ENCODE measurements at regions not wholly inside any gene's neighbourhood (a gene's known extent, or its start where the extent isn't known, plus 50 kb on each side); places are given as distances from the start of the nearest gene placed in this dataset.
A peak's percentile ranks its signal among the peaks of the same experiment; 100 is the strongest.

- Histone ChIP-seq H3K4me1 (ENCODE audit: control insufficient read depth, insufficient read depth, low read depth, low read length) (no peaks in the 10 kb centered on the region), H2AK5ac (ENCODE audit: low read length, severe bottlenecking) (no peak overlapping the region), H2BK120ac (ENCODE audit: low read depth, low read length) (no peak overlapping the region), H3K27ac (ENCODE audit: low read length, poor library complexity, severe bottlenecking) (no peak overlapping the region), H3K79me1 (replicated peaks; ENCODE audit: low read length, poor library complexity, severe bottlenecking) (no peaks in the 10 kb centered on the region), H2BK5ac (ENCODE audit: low read depth, low read length, poor library complexity, severe bottlenecking) (no peak overlapping the region), H3K14ac (ENCODE audit: low read length in 2 of 2) (no peak overlapping the region), H3K9me3 (ENCODE audit: control insufficient read depth, low read length) (no peaks in the 10 kb centered on the region), H3K4me3 (ENCODE audit: insufficient read depth in 1 of 2, low read depth in 1 of 2, low read length in 2 of 2) (no peak overlapping the region), H2AFZ (ENCODE audit: low read depth, low read length) (no peak overlapping the region), H2BK15ac (ENCODE audit: low read depth, poor library complexity, severe bottlenecking) (no peak overlapping the region), H4K8ac (ENCODE audit: low read length) (no peak overlapping the region), H3K27me3 (ENCODE audit: control insufficient read depth in 1 of 2, insufficient read depth in 1 of 2, low read length in 2 of 2) (no peaks in the 10 kb centered on the region), H3K18ac (ENCODE audit: low read depth in 1 of 2, low read length in 2 of 2) (no peak overlapping the region), H3K4ac (ENCODE audit: low read depth in 1 of 2, low read length in 2 of 2) (no peak overlapping the region), H3K36me3 (ENCODE audit: control insufficient read depth in 1 of 2, insufficient read depth in 2 of 2, low read depth in 1 of 2, low read length in 2 of 2) (no peaks in the 10 kb centered on the region), H4K91ac (ENCODE audit: low read length) (no peak overlapping the region), H3K4me2 (ENCODE audit: low read length, poor library complexity, severe bottlenecking) (no peak overlapping the region), H2BK12ac (ENCODE audit: low read length in 2 of 2) (no peak overlapping the region), H3K23ac (ENCODE audit: low read length in 2 of 2) (no peak overlapping the region), H3K9ac (ENCODE audit: low read length) (no peak overlapping the region)
- 60% methylated on average over 1 of the region's 2 CpGs for whole genome bisulfite sequencing
- DNase-seq = peak; percentile 69
These were observed 143.5 kb upstream of the MARCKS start for GRCh38 chr6:113713665-113714064.

GRCh38 chr6:113718588-113718987, 138.6 kb upstream of the MARCKS start:
- Histone ChIP-seq H2AK5ac (ENCODE audit: low read length, severe bottlenecking) (no peak overlapping the region), H3K4ac (ENCODE audit: low read depth in 1 of 2, low read length in 2 of 2) (no peak overlapping the region), H2BK15ac (ENCODE audit: low read depth, poor library complexity, severe bottlenecking) (no peak overlapping the region), H3K9ac (ENCODE audit: low read length) (no peak overlapping the region), H3K36me3 (ENCODE audit: control insufficient read depth in 1 of 2, insufficient read depth in 2 of 2, low read depth in 1 of 2, low read length in 2 of 2) (no peaks in the 10 kb centered on the region), H3K18ac (ENCODE audit: low read depth in 1 of 2, low read length in 2 of 2) (no peak overlapping the region), H3K27ac (ENCODE audit: low read length, poor library complexity, severe bottlenecking) (no peak overlapping the region), H2AFZ (ENCODE audit: low read depth, low read length) (no peak overlapping the region), H3K9me3 (ENCODE audit: control insufficient read depth, low read length) (no peaks in the 10 kb centered on the region), H2BK5ac (ENCODE audit: low read depth, low read length, poor library complexity, severe bottlenecking) (no peak overlapping the region), H2BK12ac (ENCODE audit: low read length in 2 of 2) (no peak overlapping the region), H3K23ac (ENCODE audit: low read length in 2 of 2) (no peak overlapping the region), H3K4me2 (ENCODE audit: low read length, poor library complexity, severe bottlenecking) (no peak overlapping the region), H3K4me1 (ENCODE audit: control insufficient read depth, insufficient read depth, low read depth, low read length) (no peaks in the 10 kb centered on the region), H3K14ac (ENCODE audit: low read length in 2 of 2) (no peak overlapping the region), H3K27me3 (ENCODE audit: control insufficient read depth in 1 of 2, insufficient read depth in 1 of 2, low read length in 2 of 2) (no peaks in the 10 kb centered on the region), H3K79me1 (replicated peaks; ENCODE audit: low read length, poor library complexity, severe bottlenecking) (no peaks in the 10 kb centered on the region), H4K8ac (ENCODE audit: low read length) (no peak overlapping the region), H4K91ac (ENCODE audit: low read length) (no peak overlapping the region), H2BK120ac (ENCODE audit: low read depth, low read length) (no peak overlapping the region), H3K4me3 (ENCODE audit: insufficient read depth in 1 of 2, low read depth in 1 of 2, low read length in 2 of 2) (no peak overlapping the region)
- WGBS = 83% methylated on average over 3 of the region's 4 CpGs
- DNase-seq = no peak

- Histone ChIP-seq H2AFZ (ENCODE audit: low read depth, low read length) (no peak overlapping the region), H3K4me1 (ENCODE audit: control insufficient read depth, insufficient read depth, low read depth, low read length) (no peaks in the 10 kb centered on the region), H3K79me1 (replicated peaks; ENCODE audit: low read length, poor library complexity, severe bottlenecking) (no peaks in the 10 kb centered on the region), H4K91ac (ENCODE audit: low read length) (no peak overlapping the region), H2BK15ac (ENCODE audit: low read depth, poor library complexity, severe bottlenecking) (no peak overlapping the region), H2BK120ac (ENCODE audit: low read depth, low read length) (no peak overlapping the region), H3K9me3 (ENCODE audit: control insufficient read depth, low read length) (no peaks in the 10 kb centered on the region), H3K36me3 (ENCODE audit: control insufficient read depth in 1 of 2, insufficient read depth in 2 of 2, low read depth in 1 of 2, low read length in 2 of 2) (no peaks in the 10 kb centered on the region), H3K18ac (ENCODE audit: low read depth in 1 of 2, low read length in 2 of 2) (no peak overlapping the region), H2BK5ac (ENCODE audit: low read depth, low read length, poor library complexity, severe bottlenecking) (no peak overlapping the region), H3K4me3 (ENCODE audit: insufficient read depth in 1 of 2, low read depth in 1 of 2, low read length in 2 of 2) (no peak overlapping the region), H2BK12ac (ENCODE audit: low read length in 2 of 2) (no peak overlapping the region), H3K9ac (ENCODE audit: low read length) (no peak overlapping the region), H3K23ac (ENCODE audit: low read length in 2 of 2) (no peak overlapping the region), H3K14ac (ENCODE audit: low read length in 2 of 2) (no peak overlapping the region), H3K4me2 (ENCODE audit: low read length, poor library complexity, severe bottlenecking) (no peak overlapping the region), H2AK5ac (ENCODE audit: low read length, severe bottlenecking) (no peak overlapping the region), H3K27me3 (ENCODE audit: control insufficient read depth in 1 of 2, insufficient read depth in 1 of 2, low read length in 2 of 2) (no peaks in the 10 kb centered on the region), H3K27ac (ENCODE audit: low read length, poor library complexity, severe bottlenecking) (no peak overlapping the region), H4K8ac (ENCODE audit: low read length) (no peak overlapping the region), H3K4ac (ENCODE audit: low read depth in 1 of 2, low read length in 2 of 2) (no peak overlapping the region)
- 93% methylated on average over 2 of the region's 2 CpGs for WGBS
- DNase-seq = peak; percentile 30
These were observed 138.1 kb upstream of the MARCKS start for GRCh38 chr6:113719064-113719463.

GRCh38 chr6:113719545-113719944, 137.6 kb upstream of the MARCKS start:
- H3K9ac ChIP-seq (ENCODE audit: low read length) = no peak overlapping the region
- no peaks in the 10 kb centered on the region for H3K4me1 ChIP-seq (ENCODE audit: control insufficient read depth, insufficient read depth, low read depth, low read length)
- H3K27me3 ChIP-seq (ENCODE audit: control insufficient read depth in 1 of 2, insufficient read depth in 1 of 2, low read length in 2 of 2) = no peaks in the 10 kb centered on the region
- no peak overlapping the region for H2AFZ ChIP-seq (ENCODE audit: low read depth, low read length)
- no peak overlapping the region for H2BK15ac ChIP-seq (ENCODE audit: low read depth, poor library complexity, severe bottlenecking)
- H3K27ac ChIP-seq (ENCODE audit: low read length, poor library complexity, severe bottlenecking) = no peak overlapping the region
- 100% methylated on average over 2 of the region's 4 CpGs for WGBS
- H2BK5ac ChIP-seq (ENCODE audit: low read depth, low read length, poor library complexity, severe bottlenecking) = no peak overlapping the region
- no peak overlapping the region for H3K14ac ChIP-seq (ENCODE audit: low read length in 2 of 2)
- no peak overlapping the region for H2BK12ac ChIP-seq (ENCODE audit: low read length in 2 of 2)
- no peak overlapping the region for H4K91ac ChIP-seq (ENCODE audit: low read length)
- H3K18ac ChIP-seq (ENCODE audit: low read depth in 1 of 2, low read length in 2 of 2) = no peak overlapping the region
- peak; percentile 62 for DNase-seq
- H3K23ac ChIP-seq (ENCODE audit: low read length in 2 of 2) = no peak overlapping the region
- H3K79me1 ChIP-seq (replicated peaks; ENCODE audit: low read length, poor library complexity, severe bottlenecking) = no peaks in the 10 kb centered on the region
- H3K4me3 ChIP-seq (ENCODE audit: insufficient read depth in 1 of 2, low read depth in 1 of 2, low read length in 2 of 2) = no peak overlapping the region
- no peak overlapping the region for H3K4me2 ChIP-seq (ENCODE audit: low read length, poor library complexity, severe bottlenecking)
- H2BK120ac ChIP-seq (ENCODE audit: low read depth, low read length) = no peak overlapping the region
- H4K8ac ChIP-seq (ENCODE audit: low read length) = no peak overlapping the region
- H2AK5ac ChIP-seq (ENCODE audit: low read length, severe bottlenecking) = no peak overlapping the region
- no peaks in the 10 kb centered on the region for H3K9me3 ChIP-seq (ENCODE audit: control insufficient read depth, low read length)
- no peaks in the 10 kb centered on the region for H3K36me3 ChIP-seq (ENCODE audit: control insufficient read depth in 1 of 2, insufficient read depth in 2 of 2, low read depth in 1 of 2, low read length in 2 of 2)
- no peak overlapping the region for H3K4ac ChIP-seq (ENCODE audit: low read depth in 1 of 2, low read length in 2 of 2)

Measured in mesenchymal stem cell (in vitro differentiated cells and primary cell).